Astrocyte (in vitro differentiated cells and primary cell): ENCODE measurements at regions not wholly inside any gene's neighbourhood (a gene's known extent, or its start where the extent isn't known, plus 50 kb on each side); places are given as distances from the start of the nearest gene placed in this dataset.
A peak's percentile ranks its signal among the peaks of the same experiment; 100 is the strongest.

Source experiments
- DNase-seq: peaks from one replicate; pipeline ENCODE4 v3.0.0-alpha.2; 2010; ENCODE audit warnings: low read depth
- FAIRE-seq: peaks from 2 replicates; lab custom pipeline; 2011; peaks lifted over from hg19 to GRCh38; lab: Jason Lieb, UNC
- H2AFZ ChIP-seq: 2 replicates; pipeline ENCODE4 v1.6.0; 2012; ENCODE audit warnings: low read depth, low read length, inconsistent platforms
- H3K27ac ChIP-seq: 2 replicates; pipeline ENCODE4 v1.5.1; 2011; ENCODE audit warnings: low read depth, low read length, inconsistent platforms
- H3K27me3 ChIP-seq: 2 replicates; pipeline ENCODE4 v1.6.0; 2011; ENCODE audit warnings: low read length, inconsistent platforms; ENCODE audit not compliant: insufficient read depth
- H3K36me3 ChIP-seq: 2 replicates; pipeline ENCODE4 v1.5.1; 2011; ENCODE audit warnings: low read length, inconsistent platforms; ENCODE audit not compliant: insufficient read depth
- H3K4me1 ChIP-seq: 2 replicates; pipeline ENCODE4 v1.5.1; 2011; ENCODE audit warnings: low read length, inconsistent platforms; ENCODE audit not compliant: insufficient read depth
- H3K4me2 ChIP-seq: 2 replicates; pipeline ENCODE4 v1.6.0; 2012; ENCODE audit warnings: low read length, inconsistent platforms
- H3K4me3 ChIP-seq: 2 replicates; pipeline ENCODE4 v1.5.1; 2011; ENCODE audit warnings: low read depth, mild to moderate bottlenecking, low read length, inconsistent platforms; ENCODE audit not compliant: insufficient read depth
- H3K79me2 ChIP-seq: 2 replicates; pipeline ENCODE4 v1.6.0; 2012; ENCODE audit warnings: mild to moderate bottlenecking, low read length, inconsistent platforms; ENCODE audit not compliant: insufficient read depth
- H3K9ac ChIP-seq: 2 replicates; pipeline ENCODE4 v1.6.0; 2012; ENCODE audit warnings: mild to moderate bottlenecking, low read length, inconsistent platforms
- H3K9me3 ChIP-seq: 2 replicates; pipeline ENCODE4 v1.5.1; 2012; ENCODE audit warnings: low read depth, mild to moderate bottlenecking, low read length, inconsistent platforms; ENCODE audit not compliant: insufficient read depth
- H4K20me1 ChIP-seq: 2 replicates; pipeline ENCODE4 v1.6.0; 2012; ENCODE audit warnings: low read length, inconsistent platforms; ENCODE audit not compliant: insufficient read depth
- H3K27ac Mint-ChIP-seq: one replicate; pipeline ENCODE4 v1.8.0; 2021; ENCODE audit warnings: mild to moderate bottlenecking, mixed read lengths; ENCODE audit not compliant: unreplicated experiment
- H3K27me3 Mint-ChIP-seq: one replicate; pipeline ENCODE4 v1.8.0; 2021; ENCODE audit warnings: low read depth, mixed read lengths; ENCODE audit not compliant: unreplicated experiment
- H3K36me3 Mint-ChIP-seq: one replicate; pipeline ENCODE4 v1.8.0; 2021; ENCODE audit warnings: low read depth, mixed read lengths; ENCODE audit not compliant: unreplicated experiment
- H3K4me1 Mint-ChIP-seq: one replicate; pipeline ENCODE4 v1.8.0; 2021; ENCODE audit warnings: low read depth, mixed read lengths; ENCODE audit not compliant: unreplicated experiment
- H3K4me3 Mint-ChIP-seq: one replicate; pipeline ENCODE4 v1.8.0; 2021; ENCODE audit warnings: mild to moderate bottlenecking, moderate library complexity, mixed read lengths; ENCODE audit not compliant: unreplicated experiment
- H3K9me3 Mint-ChIP-seq: one replicate; pipeline ENCODE4 v1.8.0; 2021; ENCODE audit warnings: mild to moderate bottlenecking, mixed read lengths; ENCODE audit not compliant: unreplicated experiment
- EZH2 ChIP-seq: IDR thresholded peaks from 2 replicates; pipeline ENCODE4 v1.6.1; 2012; ENCODE audit warnings: mild to moderate bottlenecking, low read length, inconsistent platforms; ENCODE audit not compliant: insufficient read depth
- TF ChIP-seq, protein P1 (sequence below): IDR thresholded peaks from 2 replicates; pipeline ENCODE4 v1.5.1; 2011; ENCODE audit warnings: low read depth, mild to moderate bottlenecking, inconsistent platforms, low read length, moderate library complexity; ENCODE audit not compliant: insufficient read depth

DNA sequence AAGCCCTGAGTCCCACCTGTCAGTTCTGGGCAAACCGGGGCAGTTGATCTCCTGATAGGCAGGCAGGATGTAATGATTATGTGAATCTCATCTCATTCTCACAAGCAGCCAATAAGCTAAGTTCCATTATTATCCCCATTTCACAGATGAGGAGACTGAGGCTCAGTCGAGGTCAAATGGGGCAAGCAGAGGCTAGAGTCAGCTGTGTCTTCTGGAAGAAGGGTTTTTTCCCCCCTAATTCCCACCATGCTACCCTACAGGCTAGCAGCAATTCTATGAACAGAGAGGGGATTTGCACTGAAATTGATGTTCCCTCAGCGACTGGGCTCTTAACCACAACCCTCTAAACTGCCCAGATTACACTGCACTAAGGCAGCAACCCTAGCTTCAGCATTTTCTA lies 93.8 kb upstream of the MAP1LC3B2 start:
- Mint-ChIP-seq H3K27me3 (peaks cover 18% of the 10 kb centered on the region), H3K4me3 (no peak overlapping the region), H3K9me3 (peaks cover 2% of the 10 kb centered on the region), H3K27ac (no peak overlapping the region), H3K4me1 (peaks cover 7% of the 10 kb centered on the region), H3K36me3 (no peaks in the 10 kb centered on the region)
- H4K20me1 ChIP-seq: no peaks in the 10 kb centered on the region
- no peak overlapping the region for H3K27ac ChIP-seq
- H3K9me3 ChIP-seq: no peaks in the 10 kb centered on the region
- H3K4me3 ChIP-seq: no peak overlapping the region
- H3K4me1 ChIP-seq: no peaks in the 10 kb centered on the region
- DNase-seq: no peak
- H2AFZ ChIP-seq: no peak overlapping the region
- no peak overlapping the region for H3K9ac ChIP-seq
- peaks cover 2% of the 10 kb centered on the region for H3K27me3 ChIP-seq
- no peaks in the 10 kb centered on the region for H3K36me3 ChIP-seq
- no peaks in the 10 kb centered on the region for H3K79me2 ChIP-seq
- no peak for FAIRE-seq
- TF ChIP-seq, protein P1, sequence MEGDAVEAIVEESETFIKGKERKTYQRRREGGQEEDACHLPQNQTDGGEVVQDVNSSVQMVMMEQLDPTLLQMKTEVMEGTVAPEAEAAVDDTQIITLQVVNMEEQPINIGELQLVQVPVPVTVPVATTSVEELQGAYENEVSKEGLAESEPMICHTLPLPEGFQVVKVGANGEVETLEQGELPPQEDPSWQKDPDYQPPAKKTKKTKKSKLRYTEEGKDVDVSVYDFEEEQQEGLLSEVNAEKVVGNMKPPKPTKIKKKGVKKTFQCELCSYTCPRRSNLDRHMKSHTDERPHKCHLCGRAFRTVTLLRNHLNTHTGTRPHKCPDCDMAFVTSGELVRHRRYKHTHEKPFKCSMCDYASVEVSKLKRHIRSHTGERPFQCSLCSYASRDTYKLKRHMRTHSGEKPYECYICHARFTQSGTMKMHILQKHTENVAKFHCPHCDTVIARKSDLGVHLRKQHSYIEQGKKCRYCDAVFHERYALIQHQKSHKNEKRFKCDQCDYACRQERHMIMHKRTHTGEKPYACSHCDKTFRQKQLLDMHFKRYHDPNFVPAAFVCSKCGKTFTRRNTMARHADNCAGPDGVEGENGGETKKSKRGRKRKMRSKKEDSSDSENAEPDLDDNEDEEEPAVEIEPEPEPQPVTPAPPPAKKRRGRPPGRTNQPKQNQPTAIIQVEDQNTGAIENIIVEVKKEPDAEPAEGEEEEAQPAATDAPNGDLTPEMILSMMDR: no peak
- TF ChIP-seq EZH2: no peak
- H3K4me2 ChIP-seq: no peak overlapping the region

DNA sequence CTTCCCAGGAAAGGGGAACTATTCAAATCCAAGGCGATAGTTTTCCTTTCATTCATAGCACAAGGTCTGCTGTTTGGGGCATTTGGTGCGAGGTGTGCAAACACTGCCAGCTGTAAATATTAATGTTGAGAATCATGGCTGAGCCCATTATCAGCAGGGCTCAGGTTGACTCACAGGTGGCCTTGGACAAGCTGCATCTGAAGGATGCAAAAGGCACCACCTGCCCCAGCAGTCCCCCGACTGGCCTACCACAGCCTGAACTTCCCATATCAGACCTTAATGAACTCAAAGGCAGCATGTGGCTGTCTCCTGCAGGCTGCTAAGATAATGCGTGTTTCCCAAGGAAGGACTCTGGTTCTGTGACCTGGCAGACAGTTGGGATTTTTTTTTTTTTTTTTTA lies 93.3 kb upstream of the MAP1LC3B2 start:
- H3K79me2 ChIP-seq: no peaks in the 10 kb centered on the region
- Mint-ChIP-seq H3K36me3 (no peaks in the 10 kb centered on the region), H3K4me3 (no peak overlapping the region), H3K9me3 (peaks cover 2% of the 10 kb centered on the region), H3K4me1 (peaks cover 7% of the 10 kb centered on the region), H3K27ac (no peak overlapping the region), H3K27me3 (peaks cover 18% of the 10 kb centered on the region)
- H3K4me1 ChIP-seq: no peaks in the 10 kb centered on the region
- no peak overlapping the region for H3K27ac ChIP-seq
- H3K9ac ChIP-seq: no peak overlapping the region
- H3K36me3 ChIP-seq: no peaks in the 10 kb centered on the region
- no peak overlapping the region for H2AFZ ChIP-seq
- H3K4me3 ChIP-seq: no peak overlapping the region
- FAIRE-seq (no peak), DNase-seq (no peak)
- H3K4me2 ChIP-seq: no peak overlapping the region
- peaks cover 2% of the 10 kb centered on the region for H3K27me3 ChIP-seq
- TF ChIP-seq, protein P1: no peak
- no peak for TF ChIP-seq EZH2
- no peaks in the 10 kb centered on the region for H3K9me3 ChIP-seq
- H4K20me1 ChIP-seq: no peaks in the 10 kb centered on the region

DNA sequence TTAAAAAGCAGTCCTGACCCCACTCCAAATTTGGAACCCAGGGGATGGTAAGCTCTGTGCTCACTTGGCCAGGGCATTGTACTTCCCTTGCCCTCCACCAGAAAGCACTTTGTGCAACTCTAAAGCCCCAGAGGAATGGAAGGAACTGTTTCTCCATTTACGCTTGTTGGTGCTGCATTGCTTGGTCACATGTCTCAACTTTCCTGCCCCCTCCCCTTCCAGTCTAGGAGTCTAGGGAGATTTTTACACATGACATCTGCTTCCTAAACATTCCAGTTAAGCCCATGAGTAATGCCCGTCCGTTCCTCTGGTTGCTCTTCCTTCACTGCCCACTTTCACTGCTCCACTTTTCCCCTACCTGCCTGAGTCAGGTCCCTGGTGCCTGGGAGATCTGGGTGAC lies 92.6 kb upstream of the MAP1LC3B2 start:
- H3K9me3 Mint-ChIP-seq: peaks cover 2% of the 10 kb centered on the region
- no peaks in the 10 kb centered on the region for H4K20me1 ChIP-seq
- no peak overlapping the region for H3K4me3 Mint-ChIP-seq
- no peaks in the 10 kb centered on the region for H3K36me3 Mint-ChIP-seq
- H3K4me1 ChIP-seq: no peaks in the 10 kb centered on the region
- FAIRE-seq: no peak
- no peak for TF ChIP-seq EZH2
- TF ChIP-seq, protein P1: no peak
- peaks cover 18% of the 10 kb centered on the region for H3K27me3 Mint-ChIP-seq
- no peaks in the 10 kb centered on the region for H3K36me3 ChIP-seq
- peaks cover 2% of the 10 kb centered on the region for H3K27me3 ChIP-seq
- no peak overlapping the region for H3K27ac ChIP-seq
- H3K9ac ChIP-seq: no peak overlapping the region
- H3K4me3 ChIP-seq: no peak overlapping the region
- H3K79me2 ChIP-seq: no peaks in the 10 kb centered on the region
- no peaks in the 10 kb centered on the region for H3K9me3 ChIP-seq
- peaks cover 7% of the 10 kb centered on the region for H3K4me1 Mint-ChIP-seq
- no peak overlapping the region for H3K27ac Mint-ChIP-seq
- H3K4me2 ChIP-seq: no peak overlapping the region
- no peak overlapping the region for H2AFZ ChIP-seq
- DNase-seq: peak; percentile 25
